ENCODE measurements at regions not wholly inside any gene's neighbourhood (a gene's known extent, or its start where the extent isn't known, plus 50 kb on each side); places are given as distances from the start of the nearest gene placed in this dataset.
A peak's percentile ranks its signal among the peaks of the same experiment; 100 is the strongest.

DNA sequence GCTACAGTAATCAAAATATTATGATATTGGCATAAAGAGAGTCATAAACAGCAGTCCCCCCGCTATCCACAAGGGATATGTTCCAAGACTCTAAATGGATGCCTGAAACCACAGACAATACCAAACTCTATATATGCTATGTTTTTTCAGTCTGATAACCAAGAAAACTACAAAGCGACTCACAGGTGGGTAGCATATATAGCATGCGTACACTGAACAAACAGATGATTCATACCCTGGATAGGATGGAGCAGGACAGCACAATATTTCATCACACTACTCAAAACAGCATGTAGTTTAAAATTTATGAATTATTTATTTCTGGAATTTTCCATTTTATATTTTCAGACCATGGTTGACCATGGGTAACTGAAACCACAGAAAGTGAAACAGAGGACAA, 87.0 kb upstream of the PPP2R3A start:
- no peak for DNase-seq

GRCh38 chr3:135885885-135886284, 79.6 kb upstream of the PPP2R3A start:
- no peak for DNase-seq

DNA sequence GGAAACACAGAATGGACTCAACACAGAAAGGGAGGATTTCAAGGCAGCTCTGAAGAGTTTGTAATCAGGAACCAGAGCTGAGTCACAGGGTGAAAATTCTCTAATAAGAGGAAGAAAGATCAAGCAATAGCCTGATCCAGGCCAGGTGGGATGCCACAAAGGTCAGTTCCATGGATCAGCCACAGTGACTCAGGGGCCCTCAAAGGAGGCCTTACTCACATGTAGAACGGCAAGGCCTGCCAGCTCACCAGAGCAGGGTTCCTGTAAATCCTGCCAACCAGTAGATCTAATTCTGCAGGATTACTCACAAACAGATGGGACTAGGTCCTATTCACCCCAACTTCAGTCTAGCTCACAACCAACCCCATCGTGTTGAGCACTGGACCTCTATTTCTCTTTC, 78.3 kb upstream of the PPP2R3A start:
- no peak for DNase-seq

DNA sequence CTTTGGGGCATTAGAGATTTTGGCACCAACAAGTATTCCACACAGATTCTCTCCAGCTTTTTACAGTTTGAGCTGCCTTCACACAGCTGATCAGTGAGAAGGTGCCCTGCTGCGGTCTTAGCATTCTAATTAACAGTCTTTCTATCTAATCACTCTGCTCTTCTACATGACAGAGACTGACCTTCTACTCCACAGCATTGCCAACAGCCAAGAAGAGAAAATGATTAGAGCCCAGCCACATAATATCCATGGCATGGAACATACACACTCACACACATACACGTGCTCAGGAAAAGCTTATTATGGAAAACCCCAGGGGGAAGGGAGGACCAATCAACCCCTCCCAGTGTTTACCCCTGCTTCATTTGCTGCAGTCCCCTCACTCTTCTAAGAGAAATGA, 76.1 kb upstream of the PPP2R3A start:
- DNase-seq = no peak

- DNase-seq = no peak
These were observed 74.4 kb upstream of the PPP2R3A start for GRCh38 chr3:135891121-135891520.

- peak; percentile 21 for DNase-seq
These were observed 70.3 kb upstream of the PPP2R3A start for GRCh38 chr3:135895106-135895733.

DNA sequence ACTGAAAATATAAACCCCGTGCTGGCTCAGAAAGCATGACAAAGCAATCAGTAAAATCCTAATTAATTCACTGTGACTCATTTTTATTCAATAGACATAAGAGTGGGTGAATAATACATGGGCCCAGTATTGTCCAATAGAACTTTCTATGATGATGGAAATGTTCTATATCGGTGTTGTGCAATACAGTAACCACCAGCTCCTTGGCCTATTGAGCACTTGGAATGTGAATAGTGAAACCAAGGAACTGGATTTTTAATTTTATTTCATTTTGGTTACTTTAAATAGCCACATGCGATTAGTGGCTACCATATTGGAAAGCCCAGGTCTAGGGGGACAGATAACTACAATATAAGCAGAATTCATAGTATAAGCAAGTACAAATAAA, 69.8 kb upstream of the PPP2R3A start:
- no peak for DNase-seq

DNA sequence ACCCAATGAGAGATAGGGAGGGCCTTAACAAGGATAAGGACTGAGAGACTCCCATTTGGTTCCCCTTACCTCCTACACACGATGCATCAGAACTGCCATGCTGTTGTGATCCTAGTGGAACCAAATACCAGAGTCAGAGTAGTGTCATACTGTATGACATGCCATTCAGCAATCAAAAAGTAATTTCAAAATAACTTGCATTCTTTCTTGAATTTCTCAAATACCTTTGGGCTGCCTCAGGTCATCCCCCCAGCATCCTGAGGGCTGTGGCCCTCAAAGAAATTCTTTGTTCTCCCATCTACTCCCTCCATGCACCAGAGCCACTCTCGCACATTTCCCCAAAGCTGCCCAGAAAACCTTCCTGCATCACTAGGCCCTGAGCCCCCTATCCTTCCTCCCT, 68.9 kb upstream of the PPP2R3A start:
- no peak for DNase-seq

DNA sequence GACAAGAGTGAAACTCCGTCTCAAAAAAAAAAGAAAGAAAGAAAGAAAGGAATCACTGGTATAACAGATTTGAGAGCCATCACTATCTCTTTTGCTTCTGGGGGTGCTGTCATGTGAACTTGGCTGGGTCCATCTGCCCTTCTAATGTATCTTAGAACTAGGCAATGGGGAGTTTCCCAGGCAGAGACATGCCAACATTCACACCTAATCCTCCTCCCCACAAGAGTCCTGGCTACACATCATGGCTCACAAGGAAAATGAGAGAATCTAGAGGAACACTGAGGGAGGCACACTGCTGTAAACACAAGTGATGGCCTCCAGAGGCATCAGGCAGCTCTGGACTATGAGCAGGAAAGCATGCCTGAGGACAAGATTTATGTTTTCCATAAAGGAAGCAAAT, 67.8 kb upstream of the PPP2R3A start:
- DNase-seq = no peak

DNA sequence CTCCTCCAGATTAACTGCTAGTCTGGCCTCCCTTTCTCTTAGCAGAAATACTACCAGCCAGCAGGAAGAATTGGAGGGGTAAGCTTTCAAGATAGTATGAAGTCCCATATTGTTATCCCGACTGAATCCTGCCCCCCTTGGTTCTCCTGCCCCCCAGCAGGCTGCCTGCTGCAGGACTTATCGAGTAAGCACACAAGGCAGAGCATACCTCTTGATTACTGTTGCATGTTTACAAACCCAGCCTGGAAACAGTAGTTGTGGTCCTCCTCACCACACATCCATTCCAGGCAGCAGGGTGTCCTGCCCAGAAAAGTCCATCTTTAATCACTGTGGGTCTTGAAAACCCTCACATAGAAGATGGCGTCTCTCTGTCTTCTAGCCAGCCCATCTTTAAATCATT, 66.8 kb upstream of the PPP2R3A start:
- DNase-seq = no peak

GRCh38 chr3:135905058-135905724, 60.3 kb upstream of the PPP2R3A start:
- no peak for DNase-seq

DNA sequence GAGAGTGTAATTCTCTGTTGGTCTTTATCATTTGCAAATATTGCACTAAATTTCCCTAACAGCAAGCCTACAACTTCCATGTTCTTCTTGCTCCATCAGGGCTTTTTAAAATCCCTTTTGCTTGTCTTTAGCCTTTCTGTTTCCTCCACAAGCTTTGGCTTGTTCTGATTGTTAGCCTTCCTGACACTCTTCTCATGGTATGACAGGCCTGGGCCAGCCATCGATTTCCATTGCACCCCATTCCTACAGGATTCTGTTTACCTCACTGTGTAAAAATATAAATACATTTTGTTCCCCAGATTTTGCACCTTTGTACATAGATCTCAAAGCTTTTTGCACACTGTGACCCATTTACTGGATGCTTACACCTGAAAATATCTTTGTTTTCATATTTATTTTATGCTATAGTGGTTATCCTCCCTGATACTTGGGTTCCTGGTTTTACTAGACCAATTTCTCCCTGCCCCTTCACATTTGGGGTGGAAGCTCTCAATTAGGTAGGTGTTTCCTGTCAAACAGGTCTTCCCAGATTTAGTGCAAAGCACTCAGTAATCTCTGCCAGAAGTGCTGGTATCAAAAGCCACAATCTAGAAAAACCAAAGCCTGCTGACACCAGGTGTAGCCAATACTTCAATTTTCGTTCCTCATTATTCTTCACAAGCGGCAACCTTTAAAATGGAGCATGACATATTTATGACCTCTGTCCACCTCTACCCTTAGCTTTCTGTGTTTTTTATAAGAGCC, 57.9 kb upstream of the PPP2R3A start:
- DNase-seq = no peak

DNA sequence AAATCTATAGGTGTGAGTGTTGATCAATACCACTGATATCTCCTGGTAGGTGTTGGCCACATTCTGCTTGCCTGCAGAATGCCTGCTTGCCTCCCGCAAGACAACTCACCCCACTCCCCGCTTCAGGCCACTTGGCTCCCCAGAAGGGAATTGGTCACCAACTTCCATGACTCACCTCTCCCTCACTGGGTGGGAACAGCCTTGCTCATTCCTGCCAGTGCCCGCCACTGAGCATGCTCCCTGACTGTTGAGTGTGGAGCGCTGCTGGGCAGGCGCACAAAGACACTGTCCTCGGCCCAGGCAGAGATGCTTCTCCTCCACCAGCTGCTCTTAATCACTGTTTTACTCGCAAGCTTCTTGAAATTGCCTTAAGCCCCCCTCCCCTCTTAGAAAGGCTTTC, 57.3 kb upstream of the PPP2R3A start:
- no peak for DNase-seq

GRCh38 chr3:135908737-135909136, 56.8 kb upstream of the PPP2R3A start:
- DNase-seq = no peak

DNA sequence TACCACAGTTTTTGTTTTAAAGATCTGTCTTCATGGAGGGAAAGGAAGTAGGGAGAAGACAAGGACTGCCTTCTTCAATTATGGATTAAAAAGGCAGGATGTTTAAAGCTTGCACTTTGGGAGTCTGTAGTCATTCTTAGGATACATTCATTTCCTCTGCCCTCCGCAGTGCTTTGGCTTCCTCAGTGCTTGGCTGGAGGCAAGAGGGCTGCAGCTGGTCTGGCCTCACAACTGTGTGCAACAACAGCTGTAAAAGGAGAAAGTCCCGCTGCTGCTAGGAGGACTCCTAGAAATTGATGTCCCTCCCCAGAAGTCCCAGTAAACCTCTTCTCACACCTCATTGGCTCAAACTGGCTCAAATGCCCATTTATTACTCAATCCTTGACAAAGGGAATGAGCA, 54.4 kb upstream of the PPP2R3A start:
- no peak for DNase-seq

DNA sequence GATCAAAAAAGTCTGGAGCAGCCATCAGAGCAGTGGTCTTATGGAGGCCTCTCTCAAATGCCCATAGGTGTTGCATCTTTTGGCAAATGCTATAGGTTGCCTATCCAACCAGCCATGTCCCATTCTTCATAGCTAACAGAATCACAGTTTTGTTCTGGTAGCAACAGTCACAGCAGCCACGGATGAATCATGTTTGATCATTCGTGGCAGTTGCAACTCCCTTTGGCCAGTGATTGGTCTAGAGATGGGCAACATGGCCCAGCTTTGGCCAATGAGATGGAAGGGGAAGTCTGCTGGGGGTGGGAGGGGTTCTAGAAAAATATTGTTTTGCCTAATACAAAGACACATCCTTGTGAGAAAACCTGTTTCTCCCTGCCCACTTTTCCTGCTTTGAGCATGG, 50.3 kb upstream of the PPP2R3A start:
- no peak for DNase-seq

All from NK-92 treated with Interleukin-12 subunit alpha and Interleukin-12 subunit beta, amount 100 ng/mL, for 24 hours (cell line).